Gastroesophageal sphincter (tissue), 3 donors: ENCODE measurements at regions not wholly inside any gene's neighbourhood (a gene's known extent, or its start where the extent isn't known, plus 50 kb on each side); places are given as distances from the start of the nearest gene placed in this dataset.

Experiments
- CTCF ChIP-seq, 4 experiments: fragments of 200-600 bp in 2 of 4; fragments of 450-650 bp in 2 of 4; sonication (generic) in 1 of 4; IDR thresholded peaks; one replicate each; pipeline ENCODE4 v1.5.1; 2017 to 2019; ENCODE audit warnings: antibody characterized with exemption in 4 of 4, mild to moderate bottlenecking in 2 of 4, moderate library complexity in 2 of 4
- POLR2A ChIP-seq, 2 donors: fragments of 450-650 bp; IDR thresholded peaks; one replicate each; pipeline ENCODE4 v1.6.1; 2017; ENCODE audit warnings: antibody characterized with exemption in 2 of 2, mild to moderate bottlenecking in 2 of 2, moderate library complexity in 1 of 2
- POLR2AphosphoS5 ChIP-seq: sonication (generic); formaldehyde crosslinking; IDR thresholded peaks from one replicate; pipeline ENCODE4 v1.6.1; 2017; ENCODE audit warnings: antibody characterized with exemption

GRCh38 chr10:29917311-29917710 lies 142.1 kb downstream of the JCAD start:
- no peak for TF ChIP-seq POLR2A (IDR thresholded peaks at IDR 0.05)
- no peak for TF ChIP-seq CTCF (IDR thresholded peaks at IDR 0.05)
- no peak for TF ChIP-seq POLR2AphosphoS5
